GM19023 (cell line): ENCODE measurements at regions not wholly inside any gene's neighbourhood (a gene's known extent, or its start where the extent isn't known, plus 50 kb on each side); places are given as distances from the start of the nearest gene placed in this dataset.

Source experiments
- ATAC-seq: cut with Tn5 transposase; IDR thresholded peaks from one replicate; pipeline ENCODE4 v1.9.1; 2021; ENCODE audit warnings: mild to moderate bottlenecking, moderate library complexity; ENCODE audit not compliant: unreplicated experiment

DNA sequence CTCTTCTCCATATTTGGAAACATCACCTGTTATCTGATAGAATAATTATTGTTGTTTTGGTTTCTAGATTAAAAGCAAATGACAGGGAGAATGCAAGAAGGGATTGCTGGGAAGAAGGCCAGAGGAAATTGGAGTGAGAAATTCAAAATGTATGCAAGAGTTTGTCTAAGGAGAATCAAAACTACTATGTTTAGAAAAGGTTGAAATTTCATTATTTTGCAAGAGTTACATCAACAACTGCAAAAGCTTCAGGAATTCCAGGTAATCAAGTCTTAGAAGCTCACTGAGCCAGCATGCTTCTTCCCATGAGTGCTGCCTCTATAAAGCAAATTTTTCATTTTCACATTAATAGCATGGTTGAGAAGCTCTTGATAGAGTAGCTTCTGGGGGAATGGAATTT, 177.2 kb upstream of the GBE1 start:
- ATAC-seq: no peak

- ATAC-seq: no peak
Observed at GRCh38 chr3:81936817-81937216, 175.4 kb upstream of the GBE1 start.

DNA sequence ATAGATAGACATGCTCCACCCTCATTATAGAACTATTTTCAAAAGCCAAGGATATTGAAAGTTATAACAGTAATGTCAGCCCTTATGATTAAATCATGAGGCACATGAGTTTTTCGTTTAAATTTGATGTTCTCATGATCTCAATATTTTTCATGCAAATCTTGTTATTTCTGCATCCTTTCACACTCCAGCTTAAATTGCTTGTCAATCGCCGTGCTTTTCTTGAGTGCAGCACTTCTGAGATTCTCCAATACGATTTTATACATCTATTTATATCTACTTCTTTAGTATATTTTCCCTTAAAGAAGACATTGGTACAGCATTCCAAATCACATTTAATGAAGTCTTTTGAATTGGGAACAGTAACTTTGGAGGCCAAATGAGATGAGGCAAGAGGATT, 171.2 kb upstream of the GBE1 start:
- no peak for ATAC-seq

GRCh38 chr3:81931265-81932251, 170.1 kb upstream of the GBE1 start:
- no peak for ATAC-seq

GRCh38 chr3:81929697-81930096, 168.3 kb upstream of the GBE1 start:
- ATAC-seq: no peak

DNA sequence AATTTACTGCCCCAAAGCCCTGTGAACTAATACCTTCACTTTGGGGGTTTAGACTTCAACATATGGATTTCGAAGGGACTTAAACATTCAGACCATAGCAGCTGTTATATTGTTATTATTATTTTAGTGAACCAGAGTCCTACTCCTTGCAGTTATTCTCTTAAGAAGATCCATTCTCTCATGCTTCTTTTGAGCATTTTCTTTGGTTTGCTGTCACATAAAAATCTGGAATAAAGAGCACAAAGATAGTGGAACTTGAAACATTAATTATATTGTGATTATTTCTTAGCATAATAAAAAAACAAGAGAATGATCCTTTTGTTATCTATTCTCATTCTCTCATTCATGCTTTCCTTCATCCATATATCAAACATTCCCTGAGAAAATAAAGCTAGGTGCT, 166.4 kb upstream of the GBE1 start:
- ATAC-seq: no peak

GRCh38 chr3:81925385-81925784, 163.9 kb upstream of the GBE1 start:
- no peak for ATAC-seq

DNA sequence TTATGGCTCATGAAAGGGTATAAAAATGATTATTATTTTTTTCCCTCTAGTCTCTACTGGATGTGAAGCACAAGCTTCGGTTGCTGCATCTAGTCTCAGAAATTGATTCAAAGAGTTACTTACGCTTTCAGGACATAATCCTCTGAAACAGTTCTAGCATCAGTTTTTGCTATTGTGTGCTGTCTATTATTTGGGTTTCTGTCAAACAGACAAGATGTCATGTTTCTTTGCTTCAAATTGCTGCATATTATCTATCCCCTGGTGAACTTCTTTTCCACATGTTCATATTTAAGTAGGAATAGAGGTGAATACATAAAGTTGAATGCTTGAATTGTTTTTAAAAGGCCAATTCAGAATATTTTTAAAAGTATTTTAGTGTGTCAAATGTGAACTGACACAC, 161.6 kb upstream of the GBE1 start:
- no peak for ATAC-seq

GRCh38 chr3:81922404-81922803, 161.0 kb upstream of the GBE1 start:
- ATAC-seq: no peak

DNA sequence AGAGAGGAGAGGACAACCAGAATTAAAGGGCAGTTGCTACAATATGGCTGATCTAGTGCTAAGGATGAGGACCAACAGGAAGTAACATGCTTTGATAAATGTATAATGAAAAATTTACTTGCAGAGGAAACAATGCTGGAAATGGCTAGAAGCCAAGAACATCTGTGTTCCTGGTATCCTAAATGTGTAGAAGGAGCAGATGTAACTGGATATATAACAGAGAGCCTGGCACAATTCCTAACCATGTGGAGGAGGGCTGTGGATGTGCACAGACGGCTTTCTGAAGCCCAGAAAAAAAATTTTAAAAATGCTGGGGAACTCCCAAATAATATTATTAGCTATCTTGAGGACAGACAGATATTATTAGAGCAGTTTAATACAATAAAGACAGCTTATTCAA, 159.4 kb upstream of the GBE1 start:
- ATAC-seq: no peak

DNA sequence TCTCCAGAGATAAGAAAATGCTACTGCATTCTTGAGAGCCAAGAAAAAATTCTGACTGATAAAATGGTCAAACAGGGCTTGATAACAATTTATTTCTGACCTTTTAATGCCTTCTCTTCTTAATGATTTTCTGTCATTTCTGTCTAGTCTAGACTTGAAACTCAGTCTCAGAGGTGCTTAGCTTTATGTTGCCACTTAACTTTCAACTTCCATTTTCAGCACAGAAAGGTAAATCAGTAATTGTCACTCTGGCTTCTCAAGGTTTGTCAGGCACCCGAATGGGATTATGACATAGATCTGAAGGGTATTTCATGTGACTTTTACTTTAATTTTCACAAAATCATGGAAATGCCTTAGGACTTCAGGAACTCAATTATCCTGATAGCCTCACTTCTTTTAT, 155.4 kb upstream of the GBE1 start:
- ATAC-seq: no peak

DNA sequence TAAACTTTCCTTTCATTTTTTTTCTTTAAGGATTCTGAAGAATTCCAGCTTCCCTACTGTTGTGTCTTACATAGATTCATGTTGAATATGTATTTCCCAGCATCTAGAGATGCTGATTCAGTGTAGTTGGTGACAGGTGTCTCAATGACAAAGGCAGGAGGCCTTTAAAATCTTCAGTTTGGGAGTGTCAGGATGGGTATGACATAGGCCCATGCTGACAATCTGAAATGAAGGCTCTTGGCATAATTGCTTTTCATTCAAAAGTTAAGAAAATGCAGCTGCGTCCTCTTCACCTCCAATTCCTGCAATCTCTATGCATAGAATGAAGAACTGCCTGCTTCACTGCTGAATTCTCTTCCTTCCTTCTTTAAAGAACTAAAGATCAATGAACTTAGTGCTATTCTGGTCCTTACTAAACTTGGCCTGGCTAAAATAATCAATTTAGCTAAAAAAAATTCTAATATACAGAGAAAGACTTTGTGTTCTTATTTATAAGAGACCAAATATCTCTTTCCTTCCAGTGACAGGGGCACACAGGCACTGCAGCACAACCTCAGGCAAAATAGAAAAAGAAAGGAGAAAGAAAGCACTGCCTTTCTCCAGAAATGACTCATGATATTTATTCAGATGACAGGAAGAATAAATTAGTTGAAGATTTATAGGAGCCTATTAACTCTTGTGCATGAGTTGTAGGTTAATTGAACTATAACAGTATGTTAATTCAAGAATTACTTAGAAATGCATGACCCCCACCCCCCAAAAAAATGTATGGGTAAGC, 152.6 kb upstream of the GBE1 start:
- ATAC-seq: no peak

- ATAC-seq: no peak
Observed at GRCh38 chr3:81911221-81911620, 149.8 kb upstream of the GBE1 start.

DNA sequence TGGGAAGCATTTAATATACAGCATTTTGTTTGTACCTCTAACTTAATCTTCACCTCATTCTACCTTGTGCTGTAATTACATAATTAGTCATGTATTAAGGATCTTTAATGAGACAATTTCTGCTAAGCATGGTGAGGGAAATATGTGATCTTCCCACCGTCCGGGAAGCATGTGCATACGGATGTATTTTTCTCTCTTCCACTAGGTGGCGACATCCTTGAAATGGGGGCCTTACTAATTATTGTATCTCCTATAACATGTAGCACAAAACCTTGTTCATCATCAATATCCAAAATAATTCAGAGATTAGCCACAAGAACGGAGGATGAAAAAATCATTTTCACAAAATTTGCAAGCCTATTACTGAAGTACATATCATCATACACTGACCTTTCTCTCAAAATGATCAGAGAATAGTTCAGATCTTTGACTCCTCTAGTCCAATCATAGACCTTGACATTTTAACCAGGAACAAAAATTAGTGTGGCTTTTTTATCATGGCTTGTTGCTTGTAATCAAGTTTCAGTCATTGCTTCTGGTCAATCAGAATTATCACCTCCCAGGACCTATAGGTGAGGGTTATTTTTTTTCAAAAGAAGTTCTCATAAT, 148.9 kb upstream of the GBE1 start:
- peak; percentile 72 for ATAC-seq

GRCh38 chr3:81909796-81910195, 148.4 kb upstream of the GBE1 start:
- no peak for ATAC-seq

DNA sequence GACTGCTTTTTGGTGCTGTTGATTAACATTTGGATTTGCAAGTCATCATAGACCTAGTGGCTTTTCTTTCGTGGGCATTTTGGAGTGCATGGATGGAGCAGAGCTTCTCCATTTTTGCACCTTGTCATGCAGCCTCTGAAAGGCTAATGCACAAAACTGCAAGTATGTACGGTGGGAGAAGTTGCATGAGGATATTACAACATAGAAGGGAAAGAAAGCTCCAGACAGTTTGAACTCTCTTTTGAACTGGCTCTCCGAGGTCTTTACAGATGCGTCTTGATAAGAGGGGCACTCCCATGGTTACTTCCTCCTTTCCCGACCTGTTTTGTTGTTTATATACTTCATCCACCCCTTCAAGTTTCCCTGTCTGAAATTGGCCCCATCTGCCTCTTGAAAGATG, 147.1 kb upstream of the GBE1 start:
- ATAC-seq: no peak

GRCh38 chr3:81898336-81898735, 136.9 kb upstream of the GBE1 start:
- no peak for ATAC-seq

GRCh38 chr3:81894598-81894997, 133.2 kb upstream of the GBE1 start:
- no peak for ATAC-seq

- no peak for ATAC-seq
Observed at GRCh38 chr3:81891055-81891895, 129.8 kb upstream of the GBE1 start.

GRCh38 chr3:81888914-81889557, 127.6 kb upstream of the GBE1 start:
- no peak for ATAC-seq
